OCI-LY3 (cell line): ENCODE measurements at regions not wholly inside any gene's neighbourhood (a gene's known extent, or its start where the extent isn't known, plus 50 kb on each side); places are given as distances from the start of the nearest gene placed in this dataset.

Source experiments
- H2AFZ ChIP-seq: fragments of 200-600, 300-600 bp; shearing (Covaris generic); 2 replicates; pipeline ENCODE4 v1.6.0; 2014; ENCODE audit warnings: antibody characterized with exemption, low read depth, low read length
- H3K27ac ChIP-seq: fragments of 200-600, 300-600 bp; sonication (generic); 2 replicates; pipeline ENCODE4 v1.5.1; 2014; ENCODE audit warnings: mild to moderate bottlenecking, low read length, moderate library complexity, mixed read lengths
- H3K27me3 ChIP-seq: fragments of 200-600, 300-600 bp; sonication (generic); 2 replicates; pipeline ENCODE4 v1.6.1; 2014; ENCODE audit warnings: low read depth, low read length, mixed read lengths
- H3K36me3 ChIP-seq: fragments of 200-600, 300-600 bp; sonication (generic); replicated peaks from 2 replicates; pipeline ENCODE3; 2014; ENCODE audit warnings: low read depth, low read length, mixed read lengths
- H3K4me1 ChIP-seq: fragments of 300-600, 200-600 bp; sonication (generic); 2 replicates; pipeline ENCODE4 v1.6.1; 2014; ENCODE audit warnings: low read length, mixed read lengths
- H3K4me2 ChIP-seq: fragments of 200-600, 300-600 bp; sonication (generic); 2 replicates; pipeline ENCODE4 v1.6.1; 2014; ENCODE audit warnings: low read length, mixed read lengths
- H3K4me3 ChIP-seq: fragments of 300-600, 200-600 bp; sonication (generic); 2 replicates; pipeline ENCODE4 v1.5.1; 2014; ENCODE audit warnings: antibody characterized with exemption, mild to moderate bottlenecking, low read length, moderate library complexity
- H3K79me2 ChIP-seq: fragments of 300-600, 200-600 bp; shearing (Covaris generic); 2 replicates; pipeline ENCODE4 v1.6.1; 2014; ENCODE audit warnings: mild to moderate bottlenecking, low read length, mixed read lengths
- H3K9ac ChIP-seq: fragments of 300-600, 200-600 bp; shearing (Covaris generic); 2 replicates; pipeline ENCODE4 v1.6.0; 2014; ENCODE audit warnings: mild to moderate bottlenecking, low read length, moderate library complexity
- H3K9me3 ChIP-seq: fragments of 200-600, 300-600 bp; shearing (Covaris generic); 2 replicates; pipeline ENCODE4 v1.6.1; 2014; ENCODE audit warnings: low read length, mixed read lengths; ENCODE audit not compliant: insufficient read depth
- H4K20me1 ChIP-seq: fragments of 200-600, 300-600 bp; sonication (generic); 2 replicates; pipeline ENCODE4 v1.6.1; 2016; ENCODE audit warnings: low read length, mixed read lengths; ENCODE audit not compliant: insufficient read depth
- EZH2phosphoT487 ChIP-seq: fragments of 200-600 bp; shearing (Covaris generic); IDR thresholded peaks from 2 replicates; pipeline ENCODE4 v1.6.1; 2018; ENCODE audit warnings: antibody characterized with exemption, mixed run types, low read depth
- TF ChIP-seq, protein P1 (sequence below): fragments of 200-600, 300-600 bp; sonication (generic); IDR thresholded peaks from 2 replicates; pipeline ENCODE4 v1.5.1; 2014; ENCODE audit warnings: antibody characterized with exemption, low read length, low read depth

DNA sequence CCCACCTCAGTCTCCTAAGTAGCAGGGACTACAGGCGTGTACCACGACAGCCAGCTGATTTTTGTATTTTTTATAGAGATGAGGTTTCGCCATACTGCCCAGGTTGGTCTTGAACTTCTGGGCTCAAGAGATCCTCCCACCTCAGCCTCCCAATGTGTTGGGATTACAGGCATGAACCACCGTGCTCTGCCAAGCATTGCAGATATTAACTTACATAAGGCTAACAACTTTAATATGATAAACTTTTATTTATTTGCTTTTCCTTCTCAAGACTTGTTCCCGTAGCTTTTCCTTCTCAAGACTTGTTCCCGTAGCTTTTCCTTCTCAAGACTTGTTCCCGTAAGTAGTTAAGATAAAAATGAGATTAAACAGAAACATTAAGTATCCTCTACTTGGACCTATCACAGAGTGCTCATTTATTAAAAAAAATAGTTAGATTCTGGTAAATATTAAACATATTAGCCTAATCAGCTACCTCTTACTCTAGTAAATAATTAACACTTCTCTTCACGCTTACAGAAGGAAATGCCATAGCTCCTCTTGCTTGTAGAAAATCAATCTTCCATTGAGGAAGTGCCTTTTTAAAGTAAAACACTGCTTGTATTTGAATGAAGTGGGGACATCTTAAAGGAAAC lies 157.7 kb upstream of the KITLG start:
- Histone ChIP-seq H3K4me3 (no peak overlapping the region), H3K27me3 (no peaks in the 10 kb centered on the region), H2AFZ (no peak overlapping the region), H3K4me2 (no peak overlapping the region), H3K4me1 (peaks cover 8% of the 10 kb centered on the region), H3K27ac (no peak overlapping the region), H3K36me3 (no peaks in the 10 kb centered on the region), H3K9me3 (no peaks in the 10 kb centered on the region), H4K20me1 (no peaks in the 10 kb centered on the region), H3K9ac (no peak overlapping the region), H3K79me2 (no peaks in the 10 kb centered on the region)
- no peak for TF ChIP-seq EZH2phosphoT487
- TF ChIP-seq, protein P1, sequence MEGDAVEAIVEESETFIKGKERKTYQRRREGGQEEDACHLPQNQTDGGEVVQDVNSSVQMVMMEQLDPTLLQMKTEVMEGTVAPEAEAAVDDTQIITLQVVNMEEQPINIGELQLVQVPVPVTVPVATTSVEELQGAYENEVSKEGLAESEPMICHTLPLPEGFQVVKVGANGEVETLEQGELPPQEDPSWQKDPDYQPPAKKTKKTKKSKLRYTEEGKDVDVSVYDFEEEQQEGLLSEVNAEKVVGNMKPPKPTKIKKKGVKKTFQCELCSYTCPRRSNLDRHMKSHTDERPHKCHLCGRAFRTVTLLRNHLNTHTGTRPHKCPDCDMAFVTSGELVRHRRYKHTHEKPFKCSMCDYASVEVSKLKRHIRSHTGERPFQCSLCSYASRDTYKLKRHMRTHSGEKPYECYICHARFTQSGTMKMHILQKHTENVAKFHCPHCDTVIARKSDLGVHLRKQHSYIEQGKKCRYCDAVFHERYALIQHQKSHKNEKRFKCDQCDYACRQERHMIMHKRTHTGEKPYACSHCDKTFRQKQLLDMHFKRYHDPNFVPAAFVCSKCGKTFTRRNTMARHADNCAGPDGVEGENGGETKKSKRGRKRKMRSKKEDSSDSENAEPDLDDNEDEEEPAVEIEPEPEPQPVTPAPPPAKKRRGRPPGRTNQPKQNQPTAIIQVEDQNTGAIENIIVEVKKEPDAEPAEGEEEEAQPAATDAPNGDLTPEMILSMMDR, result no peak

DNA sequence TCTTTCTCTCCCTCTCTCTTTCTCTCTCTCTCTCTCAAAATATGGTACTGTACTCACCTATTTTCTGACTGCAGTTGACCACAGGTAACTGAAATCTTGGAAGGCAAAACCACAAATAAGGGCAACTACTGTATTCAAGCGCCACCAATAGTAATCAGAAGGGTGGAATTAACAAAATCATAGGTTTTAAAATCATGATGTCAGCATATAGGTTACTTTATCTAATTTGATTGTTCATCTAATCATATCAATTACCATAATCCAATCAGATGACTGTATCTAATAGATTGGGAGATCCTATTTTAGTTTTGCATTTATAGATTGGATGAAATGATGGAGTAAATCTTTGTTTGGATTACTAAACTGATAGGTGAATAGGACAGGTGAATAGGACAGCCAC lies 155.8 kb upstream of the KITLG start:
- TF ChIP-seq, protein P1, result no peak
- TF ChIP-seq EZH2phosphoT487, result no peak
- no peaks in the 10 kb centered on the region for H4K20me1 ChIP-seq
- H3K36me3 ChIP-seq, result no peaks in the 10 kb centered on the region
- no peak overlapping the region for H2AFZ ChIP-seq
- no peaks in the 10 kb centered on the region for H3K79me2 ChIP-seq
- peaks cover 8% of the 10 kb centered on the region for H3K4me1 ChIP-seq
- H3K4me2 ChIP-seq, result no peak overlapping the region
- no peaks in the 10 kb centered on the region for H3K27me3 ChIP-seq
- no peak overlapping the region for H3K4me3 ChIP-seq
- H3K27ac ChIP-seq, result no peak overlapping the region
- H3K9me3 ChIP-seq, result no peaks in the 10 kb centered on the region
- H3K9ac ChIP-seq, result no peak overlapping the region

DNA sequence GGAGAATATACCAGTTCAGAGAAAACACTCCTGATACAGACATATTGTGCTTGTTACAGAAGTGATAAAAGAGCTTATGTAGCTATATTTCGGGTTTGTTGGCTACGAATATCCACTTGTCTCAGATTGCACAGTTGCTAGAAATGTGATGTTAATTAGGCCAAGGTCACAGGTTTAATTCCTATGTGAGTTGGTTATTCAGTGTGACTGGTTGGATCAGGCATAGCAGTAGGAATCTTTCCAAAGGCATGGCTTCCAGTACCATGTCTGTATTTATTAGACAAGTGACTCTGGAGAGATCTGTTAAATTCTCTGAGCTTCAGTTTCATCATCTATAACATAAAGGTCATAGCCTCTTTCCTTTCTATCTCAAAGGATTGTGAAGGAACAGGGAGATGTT lies 152.7 kb upstream of the KITLG start:
- Histone ChIP-seq H2AFZ (no peak overlapping the region), H4K20me1 (no peaks in the 10 kb centered on the region), H3K9me3 (no peaks in the 10 kb centered on the region), H3K4me1 (no peaks in the 10 kb centered on the region), H3K9ac (no peak overlapping the region), H3K27ac (no peak overlapping the region), H3K4me2 (no peak overlapping the region), H3K27me3 (no peaks in the 10 kb centered on the region), H3K4me3 (no peak overlapping the region), H3K36me3 (no peaks in the 10 kb centered on the region), H3K79me2 (no peaks in the 10 kb centered on the region)
- TF ChIP-seq EZH2phosphoT487, result no peak
- TF ChIP-seq, protein P1, result no peak

DNA sequence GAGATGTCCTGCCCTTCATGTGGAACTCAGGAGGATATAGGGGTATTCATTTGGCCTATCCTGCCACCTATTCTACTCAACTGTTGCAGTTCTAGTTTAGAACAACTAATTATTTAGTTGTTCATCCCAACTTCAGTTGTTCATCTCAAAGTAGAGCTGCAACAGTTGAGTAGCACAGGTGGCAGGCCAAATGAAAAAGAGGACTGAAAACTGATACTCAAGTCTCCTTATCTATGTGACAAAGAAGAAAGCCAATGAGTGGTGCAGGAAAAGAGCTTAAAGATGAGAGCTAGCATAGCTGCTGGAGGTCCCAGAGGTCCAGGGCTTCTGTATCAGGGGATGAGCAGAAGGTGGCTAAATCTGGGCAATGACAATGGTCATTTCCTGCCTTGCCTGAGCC lies 148.9 kb upstream of the KITLG start:
- H2AFZ ChIP-seq, result no peak overlapping the region

More for the DNA sequence above, 148.9 kb upstream of the KITLG start:
- TF ChIP-seq, protein P1, result no peak
- no peak for TF ChIP-seq EZH2phosphoT487
- H3K4me3 ChIP-seq, result no peak overlapping the region
- no peaks in the 10 kb centered on the region for H3K27me3 ChIP-seq
- H3K4me1 ChIP-seq, result no peaks in the 10 kb centered on the region
- H3K9me3 ChIP-seq, result no peaks in the 10 kb centered on the region
- no peak overlapping the region for H3K4me2 ChIP-seq
- H3K9ac ChIP-seq, result no peak overlapping the region
- H3K27ac ChIP-seq, result no peak overlapping the region
- H3K79me2 ChIP-seq, result no peaks in the 10 kb centered on the region
- no peaks in the 10 kb centered on the region for H3K36me3 ChIP-seq
- H4K20me1 ChIP-seq, result no peaks in the 10 kb centered on the region
